Smooth muscle cell (in vitro differentiated cells): ENCODE measurements at regions not wholly inside any gene's neighbourhood (a gene's known extent, or its start where the extent isn't known, plus 50 kb on each side); places are given as distances from the start of the nearest gene placed in this dataset.

Experiments
- DNase-seq: peaks from one replicate; lab custom pipeline; 2025; ENCODE audit not compliant: unreplicated experiment; lab: John Stamatoyannopoulos, UW
- H2AFZ ChIP-seq: fragments of 200-600 bp; sonication (generic); 2 replicates; pipeline ENCODE4 v1.6.0; 2016; ENCODE audit warnings: antibody characterized with exemption, low read depth, mild to moderate bottlenecking
- H3F3A ChIP-seq: fragments of 200-600 bp; sonication (generic); 2 replicates; pipeline ENCODE4 v1.6.0; 2017; ENCODE audit warnings: antibody characterized with exemption, low read depth
- H3K27ac ChIP-seq: fragments of 200-600 bp; sonication (generic); 2 replicates; pipeline ENCODE4 v1.5.1; 2016; ENCODE audit warnings: low read depth, mild to moderate bottlenecking
- H3K27me3 ChIP-seq: fragments of 200-600 bp; sonication (generic); 2 replicates; pipeline ENCODE4 v1.6.1; 2016; ENCODE audit warnings: low read depth, mild to moderate bottlenecking
- H3K36me3 ChIP-seq: fragments of 200-600 bp; sonication (generic); 2 replicates; pipeline ENCODE4 v1.5.1; 2016; ENCODE audit warnings: low read depth
- H3K4me1 ChIP-seq: fragments of 200-600 bp; sonication (generic); 2 replicates; pipeline ENCODE4 v1.5.1; 2016; ENCODE audit warnings: low read depth
- H3K4me2 ChIP-seq: fragments of 200-600 bp; sonication (generic); 2 replicates; pipeline ENCODE4 v1.6.0; 2016; ENCODE audit warnings: mild to moderate bottlenecking
- H3K4me3 ChIP-seq: fragments of 200-600 bp; sonication (generic); 2 replicates; pipeline ENCODE4 v1.5.1; 2016; ENCODE audit warnings: mild to moderate bottlenecking
- H3K79me2 ChIP-seq: fragments of 200-600 bp; sonication (generic); 2 replicates; pipeline ENCODE4 v1.6.0; 2016; ENCODE audit warnings: low read depth, mild to moderate bottlenecking
- H3K9ac ChIP-seq: fragments of 200-600 bp; sonication (generic); 2 replicates; pipeline ENCODE4 v1.6.0; 2016; ENCODE audit warnings: low read depth
- H3K9me3 ChIP-seq: fragments of 200-600 bp; sonication (generic); replicated peaks from 2 replicates; pipeline ENCODE4 v1.5.1; 2016; ENCODE audit warnings: low read depth
- H4K20me1 ChIP-seq: fragments of 200-600 bp; sonication (generic); 2 replicates; pipeline ENCODE4 v1.6.0; 2016; ENCODE audit warnings: low read depth
- CTCF ChIP-seq: fragments of 200-600 bp; sonication (generic); IDR thresholded peaks from 2 replicates; pipeline ENCODE4 v1.5.1; 2017; ENCODE audit warnings: borderline replicate concordance, mild to moderate bottlenecking, antibody characterized with exemption; ENCODE audit not compliant: insufficient read depth, poor library complexity, severe bottlenecking
- WGBS: methylation state at CpG from one replicate; pipeline ENCODE4 v1.1.7; 2016; ENCODE audit warnings: low lambda C conversion rate; 5-methylcytosine and 5-hydroxymethylcytosine counted together

GRCh38 chr10:6674291-6674690, 94.2 kb upstream of the PRKCQ start:
- no peak overlapping the region for H3K27ac ChIP-seq
- no peak for TF ChIP-seq CTCF
- 92% methylated on average over 3 of the region's 3 CpGs for WGBS

GRCh38 chr10:6671976-6672375, 91.9 kb upstream of the PRKCQ start:
- H3K4me3 ChIP-seq = no peak overlapping the region
- H3K4me1 ChIP-seq = no peaks in the 10 kb centered on the region
- H3F3A ChIP-seq = no peaks in the 10 kb centered on the region
- H3K36me3 ChIP-seq = no peaks in the 10 kb centered on the region
- H2AFZ ChIP-seq = no peak overlapping the region
- WGBS = 90% methylated on average over 6 of the region's 6 CpGs
- H4K20me1 ChIP-seq = no peaks in the 10 kb centered on the region
- H3K9ac ChIP-seq = no peak overlapping the region
- no peak for TF ChIP-seq CTCF
- no peaks in the 10 kb centered on the region for H3K27me3 ChIP-seq
- H3K4me2 ChIP-seq = no peak overlapping the region
- DNase-seq = no peak
- H3K79me2 ChIP-seq = no peaks in the 10 kb centered on the region
- no peak overlapping the region for H3K27ac ChIP-seq
- H3K9me3 ChIP-seq = no peaks in the 10 kb centered on the region

More at GRCh38 chr10:6674291-6674690, 94.2 kb upstream of the PRKCQ start:
- no peaks in the 10 kb centered on the region for H4K20me1 ChIP-seq
- no peaks in the 10 kb centered on the region for H3K36me3 ChIP-seq
- no peaks in the 10 kb centered on the region for H3K9me3 ChIP-seq
- no peaks in the 10 kb centered on the region for H3K4me1 ChIP-seq
- no peak overlapping the region for H3K4me2 ChIP-seq
- no peak overlapping the region for H3K9ac ChIP-seq
- no peak for DNase-seq
- peaks cover 5% of the 10 kb centered on the region for H3K27me3 ChIP-seq
- no peak overlapping the region for H3K4me3 ChIP-seq
- no peak overlapping the region for H2AFZ ChIP-seq
- H3F3A ChIP-seq = no peaks in the 10 kb centered on the region
- no peaks in the 10 kb centered on the region for H3K79me2 ChIP-seq

GRCh38 chr10:6669269-6669859, 89.3 kb upstream of the PRKCQ start:
- Histone ChIP-seq H3K27me3 (no peaks in the 10 kb centered on the region), H4K20me1 (no peaks in the 10 kb centered on the region), H3K9me3 (no peaks in the 10 kb centered on the region), H3F3A (no peaks in the 10 kb centered on the region), H3K36me3 (no peaks in the 10 kb centered on the region), H3K79me2 (no peaks in the 10 kb centered on the region), H3K4me2 (no peak overlapping the region), H3K27ac (no peak overlapping the region), H3K4me3 (no peak overlapping the region), H3K9ac (no peak overlapping the region), H2AFZ (no peak overlapping the region), H3K4me1 (no peaks in the 10 kb centered on the region)
- peak; percentile 63 for TF ChIP-seq CTCF
- 36% methylated on average over 5 of the region's 5 CpGs for WGBS
- DNase-seq = no peak

- Histone ChIP-seq H2AFZ (no peak overlapping the region), H3K4me3 (no peak overlapping the region), H3K4me2 (no peak overlapping the region), H3K9me3 (no peaks in the 10 kb centered on the region), H3K9ac (no peak overlapping the region), H3F3A (no peaks in the 10 kb centered on the region), H3K27me3 (no peaks in the 10 kb centered on the region), H3K27ac (no peak overlapping the region), H4K20me1 (no peaks in the 10 kb centered on the region), H3K79me2 (no peaks in the 10 kb centered on the region), H3K4me1 (no peaks in the 10 kb centered on the region), H3K36me3 (no peaks in the 10 kb centered on the region)
- peak; percentile 63 for TF ChIP-seq CTCF
- DNase-seq = no peak
- WGBS = 44% methylated on average over 10 of the region's 10 CpGs
These were observed 87.7 kb upstream of the PRKCQ start for GRCh38 chr10:6667679-6668270.
